Stimulated activated CD8-positive, alpha-beta memory T cell treated with anti-CD3 and anti-CD28 coated beads, Interleukin-12 subunit alpha, Interleukin-12 subunit beta, amount 100 ng/mL, for 24 hours (primary cell): ENCODE measurements at regions not wholly inside any gene's neighbourhood (a gene's known extent, or its start where the extent isn't known, plus 50 kb on each side); places are given as distances from the start of the nearest gene placed in this dataset.

Source experiments
- DNase-seq: peaks from one replicate; pipeline ENCODE4 v3.0.0-alpha.2; 2020; ENCODE audit errors: extremely low read depth

- no peak for DNase-seq
Measured at GRCh38 chr15:98025237-98025636, 64.7 kb downstream of the ARRDC4 start.

DNA sequence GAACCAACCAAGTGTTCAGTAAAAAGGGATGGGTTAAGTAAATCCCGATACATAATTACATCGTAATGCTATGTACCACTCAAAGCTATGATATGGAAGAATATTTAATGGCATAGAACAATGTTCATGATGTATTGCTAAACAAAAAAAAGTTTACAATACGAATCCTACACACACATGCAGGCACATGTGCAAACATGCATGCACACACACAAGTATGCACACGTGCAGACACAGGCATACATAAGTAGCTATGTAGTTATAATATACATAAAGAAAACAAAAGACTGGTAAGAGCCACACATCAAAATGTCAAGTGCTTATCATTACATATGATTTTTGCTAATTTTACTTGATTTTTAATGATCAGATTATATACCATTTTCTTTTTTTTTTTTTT is 74.2 kb downstream of the ARRDC4 start:
- DNase-seq, result no peak

DNA sequence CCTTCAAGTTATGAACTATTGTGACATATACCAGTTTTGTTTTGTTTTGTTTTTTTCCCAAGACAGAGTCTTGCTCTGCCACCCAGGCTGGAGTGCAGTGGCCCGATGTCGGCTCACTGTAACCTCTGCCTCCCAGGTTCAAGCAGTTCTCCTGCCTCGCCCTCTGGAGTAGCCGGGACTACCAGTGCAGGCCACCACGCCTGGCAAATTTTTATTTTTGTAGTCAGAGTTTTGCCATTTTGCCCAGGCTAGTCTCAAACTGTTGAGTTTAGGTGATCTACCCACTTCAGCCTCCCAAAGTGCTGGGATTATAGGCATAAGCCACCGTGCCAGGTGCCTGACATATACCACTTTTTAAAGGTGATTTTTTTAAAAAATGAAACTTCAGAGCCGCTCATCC is 74.6 kb downstream of the ARRDC4 start:
- DNase-seq, result no peak

DNA sequence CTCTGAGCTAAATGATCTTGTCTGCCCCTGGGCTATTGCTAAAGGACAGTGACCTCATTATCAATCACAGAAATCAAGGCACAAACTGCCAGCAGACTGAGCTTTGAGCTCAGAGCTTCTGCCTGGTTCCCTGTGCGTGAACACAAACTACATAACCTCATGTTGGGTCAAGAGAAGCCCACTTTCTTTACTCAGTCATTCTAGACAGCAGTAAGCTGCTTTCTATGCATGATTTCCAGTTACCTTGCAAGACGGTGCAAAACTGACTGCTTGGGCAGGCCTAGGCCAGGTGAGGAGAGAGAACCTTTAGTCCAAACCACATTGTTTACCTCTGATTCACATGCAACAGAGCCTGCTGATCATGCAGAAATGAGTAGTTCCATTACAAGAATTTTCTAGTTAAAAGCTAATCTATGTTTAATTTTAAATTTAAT is 75.1 kb downstream of the ARRDC4 start:
- no peak for DNase-seq

GRCh38 chr15:98039596-98039995 is 79.1 kb downstream of the ARRDC4 start:
- DNase-seq, result no peak

DNA sequence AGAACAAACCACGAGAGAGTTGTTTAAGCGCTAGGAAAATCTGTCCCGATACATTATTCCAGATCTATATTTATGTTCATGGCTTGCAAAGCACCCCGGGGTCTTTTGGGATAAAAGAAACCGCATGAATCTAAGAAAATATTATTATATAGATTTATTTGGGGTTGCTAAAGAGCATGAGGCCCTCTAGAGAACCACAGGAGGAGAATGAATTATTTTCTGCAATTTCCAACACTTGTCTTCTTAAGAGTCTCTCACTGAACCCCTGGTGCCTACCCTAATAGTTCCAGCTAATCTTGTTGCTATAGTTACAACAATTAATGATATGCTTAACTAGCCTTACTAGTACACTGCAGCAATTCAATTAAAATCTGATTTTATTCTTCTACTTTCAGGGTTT is 79.6 kb downstream of the ARRDC4 start:
- DNase-seq, result no peak

- no peak for DNase-seq
Measured at GRCh38 chr15:98043160-98044014, 82.9 kb downstream of the ARRDC4 start.

- DNase-seq, result no peak
Measured at GRCh38 chr15:98051734-98052133, 91.2 kb downstream of the ARRDC4 start.

DNA sequence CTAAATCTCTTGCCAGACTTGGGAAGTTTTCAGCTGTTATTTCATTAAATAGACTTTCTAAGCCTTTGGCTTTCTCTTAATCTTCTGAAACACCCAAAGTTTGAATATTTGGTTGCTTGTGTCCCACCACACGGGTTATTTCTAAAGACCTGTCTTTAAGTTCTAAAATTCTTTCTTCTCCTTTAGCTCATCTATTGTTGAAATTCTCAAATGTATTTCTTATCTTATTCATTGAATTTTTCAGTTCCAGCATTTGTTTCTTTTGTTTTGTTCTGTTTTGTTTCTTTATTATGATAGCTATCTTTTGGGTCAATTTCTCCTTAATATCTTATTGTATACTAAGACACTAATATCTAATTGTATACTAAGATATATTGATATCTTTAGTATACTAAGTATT is 97.0 kb downstream of the ARRDC4 start:
- DNase-seq, result no peak

DNA sequence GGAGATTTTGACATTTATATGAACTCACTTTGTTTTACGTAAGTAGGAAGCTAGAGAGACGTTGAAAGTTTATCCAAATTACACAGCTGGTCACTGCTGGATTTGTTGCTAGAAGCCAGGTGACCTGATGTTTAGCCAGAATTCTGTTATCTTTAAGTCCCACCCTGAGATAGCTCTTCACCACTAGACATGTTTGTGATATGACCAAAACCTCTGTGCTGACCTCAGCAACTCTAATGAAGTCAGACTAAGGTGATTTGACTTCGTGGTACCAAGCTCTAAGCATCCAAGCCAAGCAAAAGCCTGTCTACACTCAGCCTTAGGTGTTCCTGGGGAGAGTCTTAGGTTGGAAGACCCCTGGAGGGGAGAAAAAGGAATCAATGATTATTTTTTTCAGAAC is 102.4 kb downstream of the ARRDC4 start:
- no peak for DNase-seq

GRCh38 chr15:98063315-98063714 is 102.8 kb downstream of the ARRDC4 start:
- DNase-seq, result no peak

- DNase-seq, result no peak
Measured at GRCh38 chr15:98063871-98064270, 103.4 kb downstream of the ARRDC4 start.

DNA sequence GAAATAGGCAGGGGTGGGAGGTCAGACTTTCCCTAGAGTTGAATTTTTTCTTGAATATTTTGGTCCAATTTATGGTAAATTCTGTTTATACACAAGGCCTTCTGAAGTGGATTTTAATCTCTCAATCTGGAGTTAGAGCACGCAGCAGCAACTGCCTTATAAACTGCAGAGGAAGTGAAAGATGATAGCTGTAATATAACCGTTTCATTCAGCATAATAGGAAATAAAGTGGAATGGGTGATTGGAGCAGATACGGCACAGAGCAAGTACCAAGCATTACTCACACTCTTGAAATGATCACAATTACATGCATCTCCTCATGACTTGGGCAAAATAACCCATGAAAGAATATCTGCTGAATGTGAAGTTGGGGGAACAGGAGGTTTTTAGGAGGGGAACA is 106.8 kb downstream of the ARRDC4 start:
- no peak for DNase-seq

GRCh38 chr15:98069256-98069655 is 108.8 kb downstream of the ARRDC4 start:
- DNase-seq, result no peak

DNA sequence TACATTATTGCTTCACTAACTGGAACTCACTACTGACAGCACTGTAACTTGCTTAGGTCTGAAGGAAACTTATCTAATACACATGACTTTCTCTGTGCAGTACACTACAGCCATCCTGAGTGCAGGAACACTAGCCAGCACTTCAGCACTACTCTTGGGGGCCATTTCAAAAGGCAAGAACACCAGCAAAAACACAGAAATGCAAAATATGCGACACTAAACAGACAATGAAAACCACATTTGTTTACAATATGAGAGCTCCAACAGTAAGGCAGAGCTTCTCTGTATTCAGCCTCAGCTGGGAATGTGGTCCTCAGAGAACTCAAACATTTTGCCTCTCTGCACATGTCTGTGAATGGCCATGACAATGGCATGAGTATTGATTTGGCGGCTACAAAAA is 109.6 kb downstream of the ARRDC4 start:
- no peak for DNase-seq

- DNase-seq, result no peak
Measured at GRCh38 chr15:98071786-98072185, 111.3 kb downstream of the ARRDC4 start.

DNA sequence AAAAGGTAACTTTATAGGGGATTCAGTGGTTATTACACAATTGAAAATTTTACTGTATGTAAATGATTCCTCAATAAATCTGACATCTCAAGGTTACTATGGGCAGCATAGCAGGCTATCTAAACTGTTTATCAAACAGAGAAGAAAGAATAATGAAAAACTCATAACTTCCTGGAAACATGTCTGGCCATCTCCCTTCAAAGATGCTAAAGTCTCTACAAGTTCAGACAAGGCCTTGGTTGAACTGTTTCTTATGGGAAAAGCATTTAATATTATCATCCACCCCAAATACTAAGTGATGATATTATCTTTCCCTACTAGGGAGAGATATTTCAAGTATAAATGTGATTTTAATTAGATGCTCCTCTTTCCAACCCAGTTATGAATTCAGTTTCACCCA is 114.9 kb downstream of the ARRDC4 start:
- no peak for DNase-seq

- no peak for DNase-seq
Measured at GRCh38 chr15:98076021-98076816, 115.7 kb downstream of the ARRDC4 start.

- DNase-seq, result no peak
Measured at GRCh38 chr15:98077186-98077585, 116.7 kb downstream of the ARRDC4 start.

DNA sequence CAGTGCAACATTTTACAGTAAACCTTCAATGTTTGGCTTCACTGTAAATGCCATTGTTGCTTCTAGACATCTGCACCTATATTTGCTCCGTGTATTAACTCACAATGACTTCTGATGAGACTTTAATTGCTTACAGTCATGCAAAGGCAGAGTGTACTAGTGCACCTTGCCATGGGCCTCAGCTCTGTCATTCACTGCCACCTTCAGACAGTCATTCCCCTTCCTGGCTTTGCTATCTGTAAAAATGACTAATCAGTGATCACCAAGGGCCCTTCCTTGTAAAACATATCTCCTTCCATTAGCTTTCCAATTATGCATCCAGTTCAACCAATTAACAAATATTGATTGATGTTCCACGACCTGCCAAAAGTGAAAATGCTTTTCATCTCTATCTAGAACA is 120.3 kb downstream of the ARRDC4 start:
- DNase-seq, result no peak

DNA sequence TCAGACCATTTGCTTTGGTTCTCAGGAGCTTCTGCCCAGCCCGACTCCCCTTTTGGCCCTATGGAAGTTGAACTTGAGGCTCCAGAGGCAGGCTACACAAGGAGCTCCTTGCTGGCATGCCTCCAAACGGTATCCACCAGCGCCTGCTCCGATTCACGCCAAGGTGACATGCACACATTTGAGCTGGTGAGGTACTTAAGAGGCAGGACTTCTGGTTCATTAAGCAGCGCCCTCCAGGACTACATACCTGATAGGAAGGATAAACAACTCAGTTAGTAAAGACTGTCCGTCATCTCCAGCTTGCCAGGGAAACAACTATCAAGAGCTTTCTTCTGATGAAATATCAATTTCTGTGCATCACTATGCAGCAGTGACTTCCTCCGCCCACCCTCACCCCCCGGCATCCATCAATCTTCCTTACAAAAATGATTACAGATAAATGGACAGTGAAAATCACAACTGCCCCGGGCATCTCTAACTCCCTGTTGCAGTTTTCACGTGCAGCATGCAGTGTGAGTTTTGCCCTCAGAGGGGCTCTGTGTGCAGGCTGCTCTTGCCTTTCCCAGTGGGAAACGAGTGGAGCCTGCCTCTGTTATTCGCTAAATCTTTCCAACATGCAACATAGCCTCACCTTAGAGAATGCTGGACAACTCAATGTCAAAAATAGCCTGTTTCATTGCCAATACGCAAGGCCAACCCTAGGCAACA is 122.9 kb downstream of the ARRDC4 start:
- DNase-seq, result no peak

GRCh38 chr15:98085003-98085639 is 124.6 kb downstream of the ARRDC4 start:
- no peak for DNase-seq
